Right atrium auricular region (tissue), 2 donors: ENCODE measurements at regions not wholly inside any gene's neighbourhood (a gene's known extent, or its start where the extent isn't known, plus 50 kb on each side); places are given as distances from the start of the nearest gene placed in this dataset.

Experiments used
- DNase-seq: peaks from one replicate; pipeline ENCODE4 v3.0.0-alpha.2; 2019; ENCODE audit warnings: low spot score
- H3K27ac ChIP-seq, 2 donors: fragments of 200-600 bp; sonication (generic); 1 replicate in 1 of 2; 2 replicates in 1 of 2; pipeline ENCODE4 v1.5.1; 2016 to 2019
- H3K27me3 ChIP-seq, 2 donors: fragments of 200-600 bp; sonication (generic); one replicate each; pipeline versions ENCODE4 v1.5.1 to v1.6.0; 2017 to 2019
- H3K36me3 ChIP-seq: fragments of 200-600 bp; sonication (generic); one replicate; pipeline ENCODE4 v1.5.1; 2016
- H3K4me1 ChIP-seq, 2 donors: fragments of 200-600 bp; sonication (generic); one replicate each; pipeline versions ENCODE4 v1.5.1 to v1.6.0; 2017 to 2019
- H3K4me3 ChIP-seq, 2 donors: fragments of 200-600 bp; sonication (generic); 1 replicate in 1 of 2; 2 replicates in 1 of 2; pipeline ENCODE4 v1.5.1; 2017 to 2019; ENCODE audit warnings: mild to moderate bottlenecking in 1 of 2, moderate library complexity in 1 of 2
- H3K9me3 ChIP-seq, 2 donors: fragments of 200-600 bp; sonication (generic); one replicate each; pipeline ENCODE4 v1.5.1; 2019
- CTCF ChIP-seq, 2 donors: fragments of 200-600 bp; sonication (generic); IDR thresholded peaks; one replicate each; pipeline ENCODE4 v1.5.1; 2019; ENCODE audit warnings: antibody characterized with exemption in 2 of 2

- TF ChIP-seq CTCF (IDR thresholded peaks at IDR 0.05), result no peak
- peaks cover 0 to 7% of the 10 kb centered on the region in 2 donors for H3K9me3 ChIP-seq
Observed at GRCh38 chr11:33534575-33534974, 166.1 kb downstream of the C11orf91 start.

GRCh38 chr11:33533386-33534052, 167.1 kb downstream of the C11orf91 start:
- peaks cover 0 to 7% of the 10 kb centered on the region in 2 donors for H3K9me3 ChIP-seq
- H3K27ac ChIP-seq, result no peak overlapping the region
- TF ChIP-seq CTCF (IDR thresholded peaks at IDR 0.05), result no peak

More at GRCh38 chr11:33534575-33534974, 166.1 kb downstream of the C11orf91 start:
- DNase-seq, result no peak
- H3K27ac ChIP-seq, result no peak overlapping the region
- H3K36me3 ChIP-seq, result no peaks in the 10 kb centered on the region
- H3K4me3 ChIP-seq, result no peak overlapping the region
- H3K4me1 ChIP-seq, result no peaks in the 10 kb centered on the region
- no peaks in the 10 kb centered on the region for H3K27me3 ChIP-seq

GRCh38 chr11:33532720-33533385, 167.8 kb downstream of the C11orf91 start:
- H3K4me3 ChIP-seq, result no peak overlapping the region
- no peak for DNase-seq
- H3K27ac ChIP-seq, result no peak overlapping the region
- peaks cover 0 to 7% of the 10 kb centered on the region in 2 donors for H3K9me3 ChIP-seq
- H3K36me3 ChIP-seq, result no peaks in the 10 kb centered on the region
- H3K4me1 ChIP-seq, result no peaks in the 10 kb centered on the region
- H3K27me3 ChIP-seq, result no peaks in the 10 kb centered on the region
- no peak for TF ChIP-seq CTCF (IDR thresholded peaks at IDR 0.05)

More at GRCh38 chr11:33533386-33534052, 167.1 kb downstream of the C11orf91 start:
- no peak for DNase-seq
- no peak overlapping the region for H3K4me3 ChIP-seq
- no peaks in the 10 kb centered on the region for H3K4me1 ChIP-seq
- H3K27me3 ChIP-seq, result no peaks in the 10 kb centered on the region
- H3K36me3 ChIP-seq, result no peaks in the 10 kb centered on the region

- no peak for DNase-seq
- TF ChIP-seq CTCF (IDR thresholded peaks at IDR 0.05), result no peak
- Histone ChIP-seq H3K4me3 (no peak overlapping the region), H3K4me1 (no peaks in the 10 kb centered on the region), H3K36me3 (no peaks in the 10 kb centered on the region), H3K27me3 (no peaks in the 10 kb centered on the region), H3K9me3 (peaks cover 0 to 11% of the 10 kb centered on the region in 2 donors), H3K27ac (no peak overlapping the region)
Observed at GRCh38 chr11:33532257-33532656, 168.4 kb downstream of the C11orf91 start.

- DNase-seq, result no peak
- H3K36me3 ChIP-seq, result no peaks in the 10 kb centered on the region
- H3K4me1 ChIP-seq, result no peaks in the 10 kb centered on the region
- no peak overlapping the region for H3K27ac ChIP-seq
- H3K4me3 ChIP-seq, result no peak overlapping the region
- TF ChIP-seq CTCF (IDR thresholded peaks at IDR 0.05), result no peak
- no peaks in the 10 kb centered on the region for H3K27me3 ChIP-seq
- H3K9me3 ChIP-seq, result peaks cover 0 to 16% of the 10 kb centered on the region in 2 donors
Observed at GRCh38 chr11:33531743-33532181, 168.9 kb downstream of the C11orf91 start.
